Glutamatergic neuron (in vitro differentiated cells): ENCODE measurements at regions not wholly inside any gene's neighbourhood (a gene's known extent, or its start where the extent isn't known, plus 50 kb on each side); places are given as distances from the start of the nearest gene placed in this dataset.

Source experiments
- DNase-seq: peaks from one replicate; pipeline ENCODE4 v3.0.0; 2022
- H3K27ac Mint-ChIP-seq: one replicate; pipeline ENCODE4 v1.8.0; 2020; ENCODE audit warnings: mild to moderate bottlenecking, mixed read lengths, inconsistent platforms; ENCODE audit not compliant: unreplicated experiment
- H3K27me3 Mint-ChIP-seq: one replicate; pipeline ENCODE4 v1.8.0; 2020; ENCODE audit warnings: mild to moderate bottlenecking, moderate library complexity, mixed read lengths, inconsistent platforms; ENCODE audit not compliant: unreplicated experiment
- H3K36me3 Mint-ChIP-seq: one replicate; pipeline ENCODE4 v1.8.0; 2020; ENCODE audit warnings: mild to moderate bottlenecking, mixed read lengths, inconsistent platforms; ENCODE audit not compliant: unreplicated experiment
- H3K4me1 Mint-ChIP-seq: one replicate; pipeline ENCODE4 v1.8.0; 2020; ENCODE audit warnings: mild to moderate bottlenecking, low read depth, mixed read lengths, inconsistent platforms; ENCODE audit not compliant: unreplicated experiment
- H3K4me3 Mint-ChIP-seq: one replicate; pipeline ENCODE4 v1.8.0; 2020; ENCODE audit warnings: mild to moderate bottlenecking, mixed read lengths, inconsistent platforms; ENCODE audit not compliant: unreplicated experiment
- H3K9me3 Mint-ChIP-seq: one replicate; pipeline ENCODE4 v1.8.0; 2020; ENCODE audit warnings: mild to moderate bottlenecking, moderate library complexity, mixed read lengths, inconsistent platforms; ENCODE audit not compliant: unreplicated experiment
- CTCF ChIP-seq: fragments of 200-600 bp; sonication (generic); IDR thresholded peaks from one replicate; pipeline ENCODE4 v1.5.0; 2021; ENCODE audit not compliant: partially characterized antibody, unreplicated experiment

- Mint-ChIP-seq H3K9me3 (no peaks in the 10 kb centered on the region), H3K27ac (no peak overlapping the region), H3K4me3 (no peak overlapping the region), H3K27me3 (no peaks in the 10 kb centered on the region), H3K4me1 (peaks cover under 1% of the 10 kb centered on the region), H3K36me3 (no peaks in the 10 kb centered on the region)
- no peak for DNase-seq
- TF ChIP-seq CTCF = no peak
Observed at GRCh38 chr17:13409455-13409854, 192.3 kb downstream of the HS3ST3A1 start.

- peaks cover 5% of the 10 kb centered on the region for H3K4me1 Mint-ChIP-seq
- H3K27ac Mint-ChIP-seq = no peak overlapping the region
- no peak for TF ChIP-seq CTCF
- H3K27me3 Mint-ChIP-seq = no peaks in the 10 kb centered on the region
- H3K4me3 Mint-ChIP-seq = no peak overlapping the region
- no peak for DNase-seq
- H3K36me3 Mint-ChIP-seq = no peaks in the 10 kb centered on the region
- H3K9me3 Mint-ChIP-seq = no peaks in the 10 kb centered on the region
Observed at GRCh38 chr17:13407381-13407780, 194.3 kb downstream of the HS3ST3A1 start.

- H3K27me3 Mint-ChIP-seq = no peaks in the 10 kb centered on the region
- no peak overlapping the region for H3K4me3 Mint-ChIP-seq
- no peak for TF ChIP-seq CTCF
- DNase-seq = no peak
- H3K9me3 Mint-ChIP-seq = no peaks in the 10 kb centered on the region
- no peaks in the 10 kb centered on the region for H3K36me3 Mint-ChIP-seq
- peaks cover 5% of the 10 kb centered on the region for H3K4me1 Mint-ChIP-seq
- no peak overlapping the region for H3K27ac Mint-ChIP-seq
Observed at GRCh38 chr17:13405807-13406206, 195.9 kb downstream of the HS3ST3A1 start.

GRCh38 chr17:13405080-13405479 is 196.6 kb downstream of the HS3ST3A1 start:
- Mint-ChIP-seq H3K4me1 (peaks cover 5% of the 10 kb centered on the region), H3K36me3 (no peaks in the 10 kb centered on the region), H3K27ac (no peak overlapping the region), H3K9me3 (no peaks in the 10 kb centered on the region), H3K27me3 (no peaks in the 10 kb centered on the region), H3K4me3 (no peak overlapping the region)
- no peak for TF ChIP-seq CTCF
- DNase-seq = no peak

- TF ChIP-seq CTCF = no peak
- Mint-ChIP-seq H3K36me3 (no peaks in the 10 kb centered on the region), H3K27me3 (no peaks in the 10 kb centered on the region), H3K4me1 (peaks cover 5% of the 10 kb centered on the region), H3K9me3 (no peaks in the 10 kb centered on the region), H3K27ac (no peak overlapping the region), H3K4me3 (no peak overlapping the region)
- no peak for DNase-seq
Observed at GRCh38 chr17:13403982-13404946, 197.5 kb downstream of the HS3ST3A1 start.
